ENCODE measurements at regions not wholly inside any gene's neighbourhood (a gene's known extent, or its start where the extent isn't known, plus 50 kb on each side); places are given as distances from the start of the nearest gene placed in this dataset.

DNA sequence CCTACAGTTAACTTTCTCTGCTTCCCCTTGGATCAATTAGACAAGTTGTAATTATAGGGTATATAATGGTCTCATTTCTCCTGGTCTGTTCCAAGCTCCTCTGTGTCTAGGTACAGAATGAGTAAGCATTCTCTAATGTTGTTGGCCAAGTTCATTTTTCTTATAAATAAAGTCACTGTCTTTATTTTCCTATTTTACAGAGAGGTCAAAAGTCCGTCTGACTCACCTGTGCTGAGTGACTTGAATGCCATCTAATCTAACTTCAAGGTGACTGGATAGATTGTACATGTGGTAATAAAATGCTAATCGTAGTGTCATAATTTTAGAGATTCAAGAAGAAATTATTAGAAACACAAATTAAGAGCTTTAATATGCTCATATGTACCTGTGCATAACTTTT, 500.2 kb downstream of the PDCD6IP start:
- H3F3A ChIP-seq (ENCODE audit: insufficient read depth, low read length, poor library complexity, severe bottlenecking), result no peaks in the 10 kb centered on the region
- TF ChIP-seq RAD21 (conservative IDR thresholded peaks at IDR 0.05) (no peak), CTCF (IDR thresholded peaks at IDR 0.05; ENCODE audit: poor library complexity, severe bottlenecking) (no peak), POLR2AphosphoS5 (IDR thresholded peaks at IDR 0.05) (no peak), EZH2 (IDR thresholded peaks at IDR 0.05; ENCODE audit: borderline replicate concordance, insufficient read depth, low read length, poor library complexity, severe bottlenecking) (no peak), TAF1 (IDR thresholded peaks at IDR 0.05; ENCODE audit: low read depth) (no peak), SMC3 (conservative IDR thresholded peaks at IDR 0.05; ENCODE audit: poor library complexity) (no peak), EP300 (conservative IDR thresholded peaks at IDR 0.05; ENCODE audit: poor library complexity, severe bottlenecking) (no peak), REST (IDR thresholded peaks at IDR 0.05; ENCODE audit: borderline replicate concordance) (no peak), MXI1 (conservative IDR thresholded peaks at IDR 0.05; ENCODE audit: poor library complexity, severe bottlenecking) (no peak)
- no peaks in the 10 kb centered on the region for H4K20me1 ChIP-seq (ENCODE audit: insufficient read depth)
- H3K4me2 ChIP-seq (ENCODE audit: low read length), result no peak overlapping the region
- no peaks in the 10 kb centered on the region for H3K27me3 ChIP-seq (ENCODE audit: insufficient read depth, low read depth, low read length)
- H3K9ac ChIP-seq (ENCODE audit: low read length), result no peak overlapping the region
- H3K79me2 ChIP-seq (replicated peaks; ENCODE audit: insufficient read depth, low read length), result no peaks in the 10 kb centered on the region
- H2AFZ ChIP-seq (ENCODE audit: low read depth, low read length), result no peak overlapping the region
- H3K9me2 ChIP-seq (ENCODE audit: insufficient read depth, low read length), result no peaks in the 10 kb centered on the region
- H3K4me3 ChIP-seq (ENCODE audit: low read length), result no peak overlapping the region
- no peaks in the 10 kb centered on the region for H3K36me3 ChIP-seq (ENCODE audit: insufficient read depth, low read length)
- H3K9me3 ChIP-seq (ENCODE audit: low read length), result no peaks in the 10 kb centered on the region
- H3K27ac ChIP-seq (ENCODE audit: low read length), result no peak overlapping the region

- H3K79me2 ChIP-seq (replicated peaks; ENCODE audit: insufficient read depth, low read length), result no peaks in the 10 kb centered on the region
- H3K9me2 ChIP-seq (ENCODE audit: insufficient read depth, low read length), result no peaks in the 10 kb centered on the region
- H3K4me2 ChIP-seq (ENCODE audit: low read length), result no peak overlapping the region
- H3K36me3 ChIP-seq (ENCODE audit: insufficient read depth, low read length), result no peaks in the 10 kb centered on the region
- no peaks in the 10 kb centered on the region for H3K9me3 ChIP-seq (ENCODE audit: low read length)
- no peak overlapping the region for H2AFZ ChIP-seq (ENCODE audit: low read depth, low read length)
- no peak overlapping the region for H3K4me3 ChIP-seq (ENCODE audit: low read length)
- no peak overlapping the region for H3K27ac ChIP-seq (ENCODE audit: low read length)
- H3F3A ChIP-seq (ENCODE audit: insufficient read depth, low read length, poor library complexity, severe bottlenecking), result no peaks in the 10 kb centered on the region
- TF ChIP-seq REST (IDR thresholded peaks at IDR 0.05; ENCODE audit: borderline replicate concordance) (no peak), EP300 (conservative IDR thresholded peaks at IDR 0.05; ENCODE audit: poor library complexity, severe bottlenecking) (no peak), POLR2AphosphoS5 (IDR thresholded peaks at IDR 0.05) (no peak), SMC3 (conservative IDR thresholded peaks at IDR 0.05; ENCODE audit: poor library complexity) (no peak), EZH2 (IDR thresholded peaks at IDR 0.05; ENCODE audit: borderline replicate concordance, insufficient read depth, low read length, poor library complexity, severe bottlenecking) (no peak), MXI1 (conservative IDR thresholded peaks at IDR 0.05; ENCODE audit: poor library complexity, severe bottlenecking) (no peak), CTCF (IDR thresholded peaks at IDR 0.05; ENCODE audit: poor library complexity, severe bottlenecking) (no peak), TAF1 (IDR thresholded peaks at IDR 0.05; ENCODE audit: low read depth) (no peak), RAD21 (conservative IDR thresholded peaks at IDR 0.05) (no peak)
- H3K27me3 ChIP-seq (ENCODE audit: insufficient read depth, low read depth, low read length), result no peaks in the 10 kb centered on the region
- H4K20me1 ChIP-seq (ENCODE audit: insufficient read depth), result no peaks in the 10 kb centered on the region
- no peak overlapping the region for H3K9ac ChIP-seq (ENCODE audit: low read length)
Observed at GRCh38 chr3:34300621-34301020, 502.2 kb downstream of the PDCD6IP start.

Data from neural cell (in vitro differentiated cells).